Panc1 (cell line): ENCODE measurements at regions not wholly inside any gene's neighbourhood (a gene's known extent, or its start where the extent isn't known, plus 50 kb on each side); places are given as distances from the start of the nearest gene placed in this dataset.

Experiments used
- CTCF ChIP-seq: fragments of 450-650 bp; IDR thresholded peaks from 2 replicates; pipeline ENCODE4 v1.5.1; 2017; ENCODE audit warnings: mild to moderate bottlenecking
- POLR2AphosphoS5 ChIP-seq: IDR thresholded peaks from 2 replicates; pipeline ENCODE4 v1.6.1; 2012; ENCODE audit warnings: mild to moderate bottlenecking, low read depth, low read length, moderate library complexity
- REST ChIP-seq, 2 experiments: IDR thresholded peaks; 2 replicates each; pipeline ENCODE4 v1.6.1; 2011 to 2012; ENCODE audit warnings: low read depth in 2 of 2, control low read depth in 1 of 2, low read length in 1 of 2, mild to moderate bottlenecking in 1 of 2, moderate library complexity in 1 of 2; ENCODE audit not compliant: insufficient read depth in 1 of 2
- SIN3A ChIP-seq: IDR thresholded peaks from 2 replicates; pipeline ENCODE4 v1.6.1; 2012; ENCODE audit warnings: low read depth, mild to moderate bottlenecking, low read length, moderate library complexity, borderline replicate concordance; ENCODE audit not compliant: insufficient read depth
- TCF7L2 ChIP-seq: IDR thresholded peaks from 2 replicates; pipeline ENCODE4 v1.6.1; 2011; ENCODE audit warnings: mild to moderate bottlenecking, low read depth, low read length, inconsistent platforms

- TF ChIP-seq CTCF, result no peak
- TF ChIP-seq REST (IDR thresholded peaks at IDR 0.05; ENCODE audit: insufficient read depth in 1 of 2, low read depth in 2 of 2, low read length in 1 of 2), result no peak
- TF ChIP-seq POLR2AphosphoS5, result no peak
- no peak for TF ChIP-seq SIN3A
- TF ChIP-seq TCF7L2, result no peak
These were observed 320.4 kb upstream of the SP8 start for GRCh38 chr7:21107101-21107500.
